GM06990 (cell line): ENCODE measurements at regions not wholly inside any gene's neighbourhood (a gene's known extent, or its start where the extent isn't known, plus 50 kb on each side); places are given as distances from the start of the nearest gene placed in this dataset.

Experiments used
- DNase-seq: peaks from one replicate; pipeline ENCODE4 v3.0.0-alpha.2; 2011; ENCODE audit not compliant: insufficient read length; ENCODE audit errors: extremely low read depth
- H3K27me3 ChIP-seq: replicated peaks from 2 replicates; pipeline ENCODE4 v1.6.0; 2011; ENCODE audit warnings: low read length; ENCODE audit not compliant: control insufficient read depth, insufficient read depth
- H3K36me3 ChIP-seq: 2 replicates; pipeline ENCODE4 v1.5.1; 2011; ENCODE audit warnings: low read length; ENCODE audit not compliant: control insufficient read depth, insufficient read depth
- H3K4me3 ChIP-seq: replicated peaks from 2 replicates; pipeline ENCODE4 v1.5.1; 2011; ENCODE audit warnings: low read depth, mild to moderate bottlenecking, control low read depth, low read length
- TF ChIP-seq, protein P1 (sequence below): IDR thresholded peaks from 2 replicates; pipeline ENCODE4 v1.5.1; 2011; ENCODE audit warnings: low read length, control low read depth, mild to moderate bottlenecking, inconsistent platforms; ENCODE audit not compliant: insufficient read depth, poor library complexity, severe bottlenecking

DNA sequence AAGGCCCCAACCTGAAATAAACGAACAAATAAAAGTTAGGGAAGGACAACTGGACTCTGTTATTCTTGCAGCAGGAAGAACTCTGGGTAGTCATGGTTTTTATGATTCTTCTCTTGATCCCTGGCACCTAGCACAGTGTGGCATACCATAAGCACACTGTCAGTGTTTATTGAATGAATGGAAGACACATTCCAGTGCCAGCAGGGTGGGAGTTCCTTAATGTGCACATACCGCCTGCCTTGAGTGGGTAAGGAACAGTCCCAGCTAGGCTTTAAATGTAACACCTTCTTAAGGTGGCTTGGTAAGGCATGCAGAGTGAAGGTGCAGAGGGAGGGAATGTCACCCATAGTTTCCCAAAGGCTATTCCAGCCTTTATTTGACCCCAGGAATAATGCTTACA is 162.9 kb upstream of the CEP162 start:
- Histone ChIP-seq H3K36me3 (no peaks in the 10 kb centered on the region), H3K27me3 (no peaks in the 10 kb centered on the region), H3K4me3 (no peak overlapping the region)
- TF ChIP-seq, protein P1, sequence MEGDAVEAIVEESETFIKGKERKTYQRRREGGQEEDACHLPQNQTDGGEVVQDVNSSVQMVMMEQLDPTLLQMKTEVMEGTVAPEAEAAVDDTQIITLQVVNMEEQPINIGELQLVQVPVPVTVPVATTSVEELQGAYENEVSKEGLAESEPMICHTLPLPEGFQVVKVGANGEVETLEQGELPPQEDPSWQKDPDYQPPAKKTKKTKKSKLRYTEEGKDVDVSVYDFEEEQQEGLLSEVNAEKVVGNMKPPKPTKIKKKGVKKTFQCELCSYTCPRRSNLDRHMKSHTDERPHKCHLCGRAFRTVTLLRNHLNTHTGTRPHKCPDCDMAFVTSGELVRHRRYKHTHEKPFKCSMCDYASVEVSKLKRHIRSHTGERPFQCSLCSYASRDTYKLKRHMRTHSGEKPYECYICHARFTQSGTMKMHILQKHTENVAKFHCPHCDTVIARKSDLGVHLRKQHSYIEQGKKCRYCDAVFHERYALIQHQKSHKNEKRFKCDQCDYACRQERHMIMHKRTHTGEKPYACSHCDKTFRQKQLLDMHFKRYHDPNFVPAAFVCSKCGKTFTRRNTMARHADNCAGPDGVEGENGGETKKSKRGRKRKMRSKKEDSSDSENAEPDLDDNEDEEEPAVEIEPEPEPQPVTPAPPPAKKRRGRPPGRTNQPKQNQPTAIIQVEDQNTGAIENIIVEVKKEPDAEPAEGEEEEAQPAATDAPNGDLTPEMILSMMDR: no peak
- no peak for DNase-seq

DNA sequence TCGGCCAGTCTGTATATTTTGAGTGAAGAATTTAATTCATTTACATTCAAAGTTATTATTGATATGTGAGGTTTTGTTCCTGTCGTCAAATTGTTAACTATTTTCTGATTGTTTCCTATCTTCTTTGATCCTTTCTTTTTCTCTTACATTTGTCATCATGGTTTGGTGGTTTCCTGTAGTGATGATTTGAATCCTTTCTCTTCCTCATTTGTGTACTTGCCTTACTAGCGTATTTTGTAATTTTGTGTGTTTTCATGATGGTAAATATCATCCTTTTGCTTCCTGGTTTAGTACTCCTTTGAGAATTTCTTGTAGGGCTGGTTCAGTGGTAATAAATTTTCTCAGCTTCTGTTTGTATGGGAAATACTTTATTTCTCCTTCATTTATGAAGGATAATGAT is 151.7 kb upstream of the CEP162 start:
- TF ChIP-seq, protein P1: no peak
- no peak for DNase-seq
- Histone ChIP-seq H3K4me3 (no peak overlapping the region), H3K27me3 (no peaks in the 10 kb centered on the region), H3K36me3 (no peaks in the 10 kb centered on the region)

DNA sequence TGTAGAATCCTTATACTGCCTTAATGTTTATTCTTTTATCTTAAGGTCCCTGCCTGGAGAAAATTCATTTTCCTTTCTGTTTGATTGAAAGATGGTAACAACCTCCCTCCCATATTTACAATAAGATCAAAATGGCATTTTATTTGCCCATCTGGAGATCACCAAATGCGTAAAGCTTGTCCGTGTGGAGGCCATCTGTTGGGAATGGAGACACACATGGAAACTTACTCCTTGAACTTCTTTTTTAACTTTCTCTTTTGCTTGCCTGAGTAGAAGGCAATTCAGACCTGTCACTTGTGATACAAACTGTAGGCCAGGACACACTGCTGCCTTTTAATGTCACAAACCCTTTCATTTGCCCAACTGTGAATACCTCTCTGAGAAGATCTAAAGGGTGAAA is 144.8 kb upstream of the CEP162 start:
- H3K4me3 ChIP-seq: no peak overlapping the region
- no peak for DNase-seq
- TF ChIP-seq, protein P1: no peak
- H3K36me3 ChIP-seq: no peaks in the 10 kb centered on the region
- H3K27me3 ChIP-seq: no peaks in the 10 kb centered on the region

DNA sequence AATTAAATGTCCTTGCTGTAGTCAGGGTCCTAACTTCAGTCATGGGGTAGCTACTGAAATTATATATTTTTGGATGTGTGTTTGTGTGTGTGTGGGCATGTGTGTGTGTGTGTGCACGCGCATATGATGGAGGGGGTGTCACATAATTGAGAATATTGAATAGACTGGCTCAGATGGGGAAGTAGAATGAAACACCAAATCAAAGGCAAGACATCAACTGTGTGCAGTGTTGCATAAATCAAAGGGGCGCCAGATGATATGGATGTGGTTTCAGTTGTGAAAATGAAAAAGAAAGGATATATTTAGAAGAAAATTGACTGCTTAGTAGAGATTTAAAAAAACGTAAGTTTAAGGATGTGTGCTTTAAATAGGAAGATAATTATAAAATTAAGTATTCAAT is 144.2 kb upstream of the CEP162 start:
- Histone ChIP-seq H3K27me3 (no peaks in the 10 kb centered on the region), H3K4me3 (no peak overlapping the region), H3K36me3 (no peaks in the 10 kb centered on the region)
- TF ChIP-seq, protein P1: no peak
- no peak for DNase-seq

DNA sequence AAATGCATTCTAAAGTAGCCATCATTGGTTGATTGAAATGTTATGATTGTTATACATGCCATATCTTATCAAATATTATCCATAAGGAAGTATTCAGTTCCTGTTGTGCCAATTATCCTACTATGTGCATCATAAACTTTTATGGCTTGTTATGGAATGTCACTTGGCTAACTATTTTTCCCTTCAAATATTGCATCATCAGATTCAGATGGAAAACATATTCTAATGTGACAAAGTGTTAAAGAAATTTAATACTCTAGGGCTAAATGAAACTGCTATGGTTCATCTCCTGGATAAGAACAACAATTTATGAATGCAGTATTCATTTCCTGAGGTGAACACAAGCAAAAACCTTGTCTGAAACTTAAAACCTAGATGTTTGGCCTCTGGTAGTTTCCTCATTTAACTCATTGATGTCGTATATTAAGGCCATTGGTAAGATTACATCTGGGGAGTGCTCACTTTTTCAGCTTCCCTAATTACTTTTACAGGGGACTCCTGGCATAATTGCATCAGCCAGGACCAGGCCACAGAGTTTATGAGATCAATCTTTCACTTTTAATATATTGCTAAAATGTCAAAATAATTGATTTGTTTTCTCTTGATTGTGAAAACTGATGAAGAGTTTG is 134.9 kb upstream of the CEP162 start:
- TF ChIP-seq, protein P1: no peak
- H3K4me3 ChIP-seq: no peak overlapping the region
- DNase-seq: no peak
- H3K36me3 ChIP-seq: no peaks in the 10 kb centered on the region
- H3K27me3 ChIP-seq: no peaks in the 10 kb centered on the region
